Medulla oblongata (tissue), 1 donor: ENCODE measurements at regions not wholly inside any gene's neighbourhood (a gene's known extent, or its start where the extent isn't known, plus 50 kb on each side); places are given as distances from the start of the nearest gene placed in this dataset.
"Not testable (repeated sequence)": the region's sequence is repeated elsewhere in the genome, so short reads cannot be mapped to it uniquely, and the experiment has no call there.

Experiments
- DNase-seq: peaks from one replicate; pipeline ENCODE4 v3.0.0-alpha.2; 2015; ENCODE audit errors: extremely low spot score

GRCh38 chr5:67814569-67815311 is 400.8 kb upstream of the PIK3R1 start:
- DNase-seq: no peak

- no peak for DNase-seq
These were observed 401.5 kb upstream of the PIK3R1 start for GRCh38 chr5:67813877-67814539.

- DNase-seq: no peak
These were observed 406.0 kb upstream of the PIK3R1 start for GRCh38 chr5:67809589-67809988.

GRCh38 chr5:67808340-67808739 is 407.2 kb upstream of the PIK3R1 start:
- DNase-seq: no peak

- no peak for DNase-seq
These were observed 408.1 kb upstream of the PIK3R1 start for GRCh38 chr5:67807439-67807888.

- no peak for DNase-seq
These were observed 408.7 kb upstream of the PIK3R1 start for GRCh38 chr5:67806654-67807438.

- no peak for DNase-seq
These were observed 409.7 kb upstream of the PIK3R1 start for GRCh38 chr5:67805666-67806348.

GRCh38 chr5:67802766-67803165 is 412.8 kb upstream of the PIK3R1 start:
- no peak for DNase-seq

- no peak for DNase-seq
These were observed 415.8 kb upstream of the PIK3R1 start for GRCh38 chr5:67799732-67800234.

GRCh38 chr5:67798470-67798869 is 417.1 kb upstream of the PIK3R1 start:
- not testable (repeated sequence) for DNase-seq

GRCh38 chr5:67795781-67796477 is 419.6 kb upstream of the PIK3R1 start:
- no peak for DNase-seq

GRCh38 chr5:67793966-67794365 is 421.6 kb upstream of the PIK3R1 start:
- no peak for DNase-seq

GRCh38 chr5:67793418-67793817 is 422.1 kb upstream of the PIK3R1 start:
- DNase-seq: no peak

GRCh38 chr5:67792891-67793290 is 422.7 kb upstream of the PIK3R1 start:
- no peak for DNase-seq

- DNase-seq: no peak
These were observed 425.2 kb upstream of the PIK3R1 start for GRCh38 chr5:67790390-67790789.

GRCh38 chr5:67779893-67780623 is 435.5 kb upstream of the PIK3R1 start:
- not testable (repeated sequence) for DNase-seq

- DNase-seq: peak; percentile 36
These were observed 440.8 kb upstream of the PIK3R1 start for GRCh38 chr5:67774786-67775185.

GRCh38 chr5:67774267-67774552 is 441.3 kb upstream of the PIK3R1 start:
- peak; percentile 38 for DNase-seq

- peak; percentile 91 for DNase-seq
These were observed 441.9 kb upstream of the PIK3R1 start for GRCh38 chr5:67773411-67774266.

GRCh38 chr5:67771791-67772190 is 443.8 kb upstream of the PIK3R1 start:
- no peak for DNase-seq
